ENCODE measurements at regions not wholly inside any gene's neighbourhood (a gene's known extent, or its start where the extent isn't known, plus 50 kb on each side); places are given as distances from the start of the nearest gene placed in this dataset.

DNA sequence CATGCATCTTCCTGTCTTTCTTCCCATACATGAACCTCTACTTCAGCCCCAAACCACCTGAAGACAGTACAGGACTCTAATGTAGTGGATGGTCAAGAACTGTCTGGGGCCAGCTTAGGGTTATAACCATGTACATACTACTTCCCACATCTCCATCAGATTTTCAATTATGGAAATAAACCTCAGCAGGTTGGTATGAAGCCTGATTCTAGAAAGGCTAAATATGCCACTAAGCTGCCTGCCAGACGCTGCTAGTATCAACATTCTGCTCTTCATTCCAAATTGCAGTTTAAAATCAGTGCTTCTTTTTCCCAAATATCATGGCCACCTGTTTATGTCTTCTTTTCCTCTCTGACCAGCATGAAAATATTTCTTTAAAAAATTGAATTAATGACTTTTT lies 99.2 kb upstream of the ID4 start:
- Histone ChIP-seq H3K36me3 (ENCODE audit: low read depth) (no peaks in the 10 kb centered on the region), H3K4me3 (no peak overlapping the region), H3K4me1 (ENCODE audit: low read depth) (no peaks in the 10 kb centered on the region), H3K9me3 (no peaks in the 10 kb centered on the region)
- DNase-seq (no peak), ATAC-seq (no peak)
- intact Hi-C loops (cut with DNase I, micrococcal nuclease) = no loop called here
- TF ChIP-seq, protein P1, sequence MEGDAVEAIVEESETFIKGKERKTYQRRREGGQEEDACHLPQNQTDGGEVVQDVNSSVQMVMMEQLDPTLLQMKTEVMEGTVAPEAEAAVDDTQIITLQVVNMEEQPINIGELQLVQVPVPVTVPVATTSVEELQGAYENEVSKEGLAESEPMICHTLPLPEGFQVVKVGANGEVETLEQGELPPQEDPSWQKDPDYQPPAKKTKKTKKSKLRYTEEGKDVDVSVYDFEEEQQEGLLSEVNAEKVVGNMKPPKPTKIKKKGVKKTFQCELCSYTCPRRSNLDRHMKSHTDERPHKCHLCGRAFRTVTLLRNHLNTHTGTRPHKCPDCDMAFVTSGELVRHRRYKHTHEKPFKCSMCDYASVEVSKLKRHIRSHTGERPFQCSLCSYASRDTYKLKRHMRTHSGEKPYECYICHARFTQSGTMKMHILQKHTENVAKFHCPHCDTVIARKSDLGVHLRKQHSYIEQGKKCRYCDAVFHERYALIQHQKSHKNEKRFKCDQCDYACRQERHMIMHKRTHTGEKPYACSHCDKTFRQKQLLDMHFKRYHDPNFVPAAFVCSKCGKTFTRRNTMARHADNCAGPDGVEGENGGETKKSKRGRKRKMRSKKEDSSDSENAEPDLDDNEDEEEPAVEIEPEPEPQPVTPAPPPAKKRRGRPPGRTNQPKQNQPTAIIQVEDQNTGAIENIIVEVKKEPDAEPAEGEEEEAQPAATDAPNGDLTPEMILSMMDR (IDR thresholded peaks at IDR 0.05) = no peak

DNA sequence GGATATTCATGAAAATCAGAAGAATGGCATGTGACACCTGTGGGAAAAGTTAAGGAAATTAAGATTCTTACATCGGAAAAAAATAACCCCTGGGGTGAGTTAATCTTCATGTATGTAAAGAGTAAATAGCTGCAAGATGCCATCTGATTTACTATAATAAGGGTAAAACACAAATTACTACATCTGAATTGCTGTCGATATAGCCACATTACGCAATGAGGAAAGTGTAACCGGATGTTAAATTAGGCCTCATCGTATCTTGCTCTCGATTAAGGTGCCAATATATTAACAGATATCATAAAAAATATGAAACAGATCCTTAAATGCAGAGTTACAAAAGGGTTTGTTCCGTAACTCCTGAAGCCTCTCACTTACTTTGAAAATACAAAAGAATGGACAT lies 87.4 kb upstream of the ID4 start:
- no peak for ATAC-seq
- Histone ChIP-seq H3K36me3 (ENCODE audit: low read depth) (no peaks in the 10 kb centered on the region), H3K4me3 (no peak overlapping the region), H3K4me1 (ENCODE audit: low read depth) (no peaks in the 10 kb centered on the region), H3K9me3 (no peaks in the 10 kb centered on the region)
- intact Hi-C loops (cut with DNase I, micrococcal nuclease) = no loop called here
- no peak for DNase-seq
- TF ChIP-seq, protein P1 (IDR thresholded peaks at IDR 0.05) = no peak

DNA sequence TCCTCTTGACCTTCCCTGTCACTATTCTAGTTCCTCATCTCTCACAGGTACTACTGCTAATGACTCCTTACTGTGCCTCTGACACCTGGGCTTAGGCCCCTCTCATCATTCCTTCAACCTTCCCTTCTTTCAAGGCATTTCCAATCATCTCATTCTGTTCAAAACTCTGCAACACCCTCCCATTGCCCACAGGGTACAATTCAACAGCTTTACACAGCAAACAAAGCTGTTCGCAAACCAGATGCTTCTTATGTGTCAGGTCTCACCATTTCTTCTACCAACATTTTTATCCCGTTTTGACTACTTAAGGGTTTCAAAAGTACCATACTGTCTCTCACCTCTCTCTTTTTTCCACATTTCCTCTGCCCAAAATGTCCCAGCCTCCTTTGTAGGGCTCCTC lies 84.4 kb upstream of the ID4 start:
- intact Hi-C loops (cut with DNase I, micrococcal nuclease) = no loop called here
- Histone ChIP-seq H3K36me3 (ENCODE audit: low read depth) (no peaks in the 10 kb centered on the region), H3K9me3 (no peaks in the 10 kb centered on the region), H3K4me1 (ENCODE audit: low read depth) (no peaks in the 10 kb centered on the region), H3K4me3 (no peak overlapping the region)
- ATAC-seq = no peak
- TF ChIP-seq, protein P1 (IDR thresholded peaks at IDR 0.05) = no peak
- no peak for DNase-seq

DNA sequence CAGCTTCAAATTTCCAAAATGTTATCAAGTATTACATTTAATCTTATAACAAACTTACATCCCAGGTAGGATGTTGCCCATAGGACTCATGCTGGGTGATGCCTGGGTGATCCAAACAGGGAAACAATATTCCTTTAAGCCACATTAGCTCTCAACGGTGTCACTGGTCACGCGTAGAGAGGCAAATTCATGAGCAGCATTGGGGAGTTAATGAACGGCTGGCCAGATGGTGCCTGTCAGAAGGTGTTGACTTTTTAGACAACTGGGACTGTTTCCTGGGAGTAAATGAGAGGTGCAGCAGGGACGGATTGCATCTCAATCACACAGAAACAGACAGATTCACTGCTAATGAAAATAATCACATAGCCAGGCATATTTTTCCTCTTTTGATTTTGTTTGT lies 83.3 kb upstream of the ID4 start:
- DNase-seq = no peak
- Histone ChIP-seq H3K4me3 (no peak overlapping the region), H3K9me3 (no peaks in the 10 kb centered on the region), H3K36me3 (ENCODE audit: low read depth) (no peaks in the 10 kb centered on the region), H3K4me1 (ENCODE audit: low read depth) (no peaks in the 10 kb centered on the region)
- intact Hi-C loops (cut with DNase I, micrococcal nuclease) = no loop called here
- TF ChIP-seq, protein P1 (IDR thresholded peaks at IDR 0.05) = no peak
- ATAC-seq = no peak

DNA sequence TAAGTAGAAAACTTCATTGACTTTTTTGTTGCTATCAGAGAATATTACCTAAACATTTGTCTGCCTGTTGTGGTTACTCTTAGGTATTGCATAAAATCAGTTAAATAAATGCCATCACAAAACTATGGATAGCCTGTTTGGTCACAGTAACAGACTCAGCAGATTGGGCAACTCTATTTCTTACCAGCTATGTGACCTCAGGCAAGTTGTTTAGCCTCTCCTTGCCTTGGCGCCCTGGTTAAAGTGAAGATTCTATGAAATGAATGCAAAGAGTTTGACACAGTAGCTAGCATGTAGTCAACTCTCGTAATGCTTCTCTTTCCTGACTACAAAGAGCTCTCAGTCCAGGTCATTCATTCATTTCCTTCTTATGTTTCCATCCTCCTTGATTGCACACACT lies 82.5 kb upstream of the ID4 start:
- TF ChIP-seq, protein P1 (IDR thresholded peaks at IDR 0.05) = no peak
- H3K36me3 ChIP-seq (ENCODE audit: low read depth) = no peaks in the 10 kb centered on the region

DNA sequence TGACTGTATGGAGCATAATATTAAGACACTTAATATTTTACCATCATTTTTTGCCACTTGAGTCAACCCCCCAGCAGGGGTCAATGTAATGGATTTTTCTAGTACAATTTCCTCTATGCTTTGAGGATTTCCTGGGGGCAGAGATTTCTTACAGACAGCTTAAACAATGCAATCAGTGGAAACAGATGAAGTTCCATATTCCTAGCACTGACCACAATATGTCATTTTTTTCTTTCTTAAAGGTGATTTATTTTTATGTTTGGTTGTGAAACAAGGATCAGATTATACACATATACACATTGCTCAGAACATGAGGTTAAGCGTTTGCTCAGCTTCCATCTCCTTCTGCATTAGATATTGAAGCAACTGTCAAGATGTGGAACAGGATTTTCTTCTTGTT lies 82.0 kb upstream of the ID4 start:
- no peak overlapping the region for H3K4me3 ChIP-seq
- no peaks in the 10 kb centered on the region for H3K9me3 ChIP-seq
- no peaks in the 10 kb centered on the region for H3K4me1 ChIP-seq (ENCODE audit: low read depth)
- ATAC-seq (no peak), DNase-seq (no peak)
- TF ChIP-seq, protein P1 (IDR thresholded peaks at IDR 0.05) = no peak
- intact Hi-C loops (cut with DNase I, micrococcal nuclease) = no loop called here
- no peaks in the 10 kb centered on the region for H3K36me3 ChIP-seq (ENCODE audit: low read depth)

More for the DNA sequence above, 82.5 kb upstream of the ID4 start:
- DNase-seq (no peak), ATAC-seq (no peak)
- no peaks in the 10 kb centered on the region for H3K4me1 ChIP-seq (ENCODE audit: low read depth)
- H3K9me3 ChIP-seq = no peaks in the 10 kb centered on the region
- no peak overlapping the region for H3K4me3 ChIP-seq
- intact Hi-C loops (cut with DNase I, micrococcal nuclease) = no loop called here
